ENCODE measurements at regions not wholly inside any gene's neighbourhood (a gene's known extent, or its start where the extent isn't known, plus 50 kb on each side); places are given as distances from the start of the nearest gene placed in this dataset.
"Not testable (repeated sequence)": the region's sequence is repeated elsewhere in the genome, so short reads cannot be mapped to it uniquely, and the experiment has no call there.

DNA sequence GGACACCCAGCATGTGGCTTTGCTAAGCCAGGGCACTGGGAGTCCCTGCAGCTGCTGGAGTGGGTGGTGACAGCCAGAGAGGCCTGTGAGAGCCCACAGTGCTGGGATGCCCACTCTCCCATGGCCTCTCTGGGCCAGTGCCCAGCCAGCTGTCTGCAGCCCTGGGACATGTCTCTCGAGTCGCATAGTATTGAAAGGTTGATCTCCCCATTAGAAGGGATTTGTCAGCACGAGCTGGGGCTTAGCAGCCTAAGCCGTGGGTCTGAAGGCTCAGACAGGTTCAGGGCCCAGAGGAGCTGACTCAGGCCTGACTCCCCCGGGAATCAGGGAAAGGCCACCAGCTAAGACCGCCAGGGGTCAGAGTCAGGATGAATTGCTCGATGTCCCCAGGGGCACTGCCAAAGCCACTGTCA is 53.5 kb downstream of the FOXD2 start:
- no peak for DNase-seq (ENCODE audit: extremely low read depth, low read depth, low spot score)

DNA sequence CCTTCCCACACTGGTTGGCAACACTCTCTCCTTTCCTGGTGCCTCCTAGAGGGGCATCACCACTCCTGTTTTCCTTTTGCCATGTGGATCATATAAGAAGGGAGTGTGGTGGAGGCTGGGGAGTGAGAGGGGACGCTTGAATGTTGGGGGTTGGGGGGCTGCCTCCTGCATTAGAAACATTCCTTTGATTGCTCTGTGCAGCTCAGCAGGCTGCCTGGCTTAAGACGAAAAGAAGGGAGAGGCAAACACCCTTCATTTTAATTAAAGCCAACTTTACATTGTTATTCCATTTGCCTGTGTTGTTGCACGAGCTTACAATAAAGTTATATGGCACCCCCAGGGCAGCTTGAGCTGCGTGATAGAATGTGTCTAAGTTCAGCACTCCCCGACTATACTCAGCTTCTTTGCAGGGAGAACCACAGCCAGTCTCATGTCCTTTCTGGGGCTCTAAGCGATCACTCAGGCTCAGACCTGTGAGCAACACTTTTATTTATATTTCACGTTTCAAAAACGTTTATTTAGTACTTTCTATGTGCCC is 57.4 kb downstream of the FOXD2 start:
- no peak for DNase-seq (ENCODE audit: extremely low read depth, low read depth, low spot score)

DNA sequence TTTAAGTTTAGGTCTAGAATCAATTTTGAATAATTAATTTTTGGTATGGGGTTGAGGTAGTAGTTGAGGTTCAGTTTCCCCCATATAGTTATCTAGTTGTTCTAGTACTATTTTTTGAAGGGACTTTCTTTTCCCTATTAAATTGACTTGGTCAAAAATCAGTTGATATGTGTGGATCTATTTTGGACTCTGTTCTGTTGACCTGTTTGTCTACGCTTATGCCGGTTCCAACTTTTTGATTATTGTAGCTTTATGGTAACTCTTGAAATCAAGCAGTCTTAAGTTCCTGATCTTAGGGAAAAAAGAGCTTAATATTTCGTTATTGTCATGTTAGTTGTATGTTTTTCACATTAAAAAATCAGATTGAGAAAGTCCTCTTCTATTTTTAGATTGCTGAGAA is 60.7 kb downstream of the FOXD2 start:
- no peak for DNase-seq (ENCODE audit: extremely low read depth, low read depth, low spot score)

DNA sequence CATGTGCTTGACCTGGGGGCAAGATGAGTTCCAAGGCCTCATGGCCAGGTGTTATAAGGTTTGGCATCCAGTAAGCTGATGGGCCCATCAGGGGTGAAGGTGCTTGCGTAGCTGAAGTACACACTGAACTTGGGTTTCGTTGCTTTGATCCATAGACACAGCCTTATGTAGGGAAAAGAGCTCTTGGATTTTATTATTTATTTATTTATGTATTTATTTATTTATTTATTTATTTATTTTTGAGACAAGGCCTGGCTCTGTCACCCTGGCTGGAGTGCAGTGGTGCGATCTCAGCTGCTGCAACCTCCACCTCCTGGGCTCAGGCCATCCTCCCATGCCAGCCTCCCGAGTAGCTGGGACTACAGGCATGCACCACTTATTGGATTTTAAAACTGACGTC is 63.2 kb downstream of the FOXD2 start:
- DNase-seq (ENCODE audit: extremely low read depth, low read depth, low spot score): no peak

DNA sequence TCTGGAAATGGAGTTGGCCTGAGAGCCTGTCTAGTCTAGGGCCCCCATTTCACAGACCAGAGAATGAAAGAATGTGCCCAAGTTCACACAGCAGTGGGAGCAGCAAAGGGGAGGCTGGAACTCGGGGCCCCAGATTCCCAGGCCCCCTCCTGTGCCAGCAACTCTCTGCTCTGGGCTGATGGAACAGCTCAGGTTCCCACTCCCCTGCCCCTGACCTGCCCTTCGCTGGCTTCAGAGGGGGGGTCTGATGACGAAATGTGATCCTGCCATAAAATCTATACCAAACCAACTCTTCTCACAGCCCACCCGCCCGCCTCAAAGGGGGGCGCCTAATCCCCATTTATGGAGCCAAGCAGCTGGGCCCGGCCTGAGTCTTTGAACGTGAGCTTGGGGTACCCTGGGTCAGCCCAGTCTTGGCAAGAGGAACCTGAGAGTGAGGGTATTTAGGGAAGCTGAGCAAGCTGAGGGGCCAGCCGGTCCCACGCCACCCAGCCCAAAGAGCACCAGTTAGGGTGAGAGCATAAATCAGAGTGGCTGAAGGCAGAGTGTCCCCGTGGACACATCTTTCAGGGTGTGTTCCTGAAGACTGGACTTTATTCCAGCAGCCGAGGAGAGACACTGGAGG is 65.0 kb downstream of the FOXD2 start:
- DNase-seq (ENCODE audit: extremely low read depth, low read depth, low spot score): no peak

DNA sequence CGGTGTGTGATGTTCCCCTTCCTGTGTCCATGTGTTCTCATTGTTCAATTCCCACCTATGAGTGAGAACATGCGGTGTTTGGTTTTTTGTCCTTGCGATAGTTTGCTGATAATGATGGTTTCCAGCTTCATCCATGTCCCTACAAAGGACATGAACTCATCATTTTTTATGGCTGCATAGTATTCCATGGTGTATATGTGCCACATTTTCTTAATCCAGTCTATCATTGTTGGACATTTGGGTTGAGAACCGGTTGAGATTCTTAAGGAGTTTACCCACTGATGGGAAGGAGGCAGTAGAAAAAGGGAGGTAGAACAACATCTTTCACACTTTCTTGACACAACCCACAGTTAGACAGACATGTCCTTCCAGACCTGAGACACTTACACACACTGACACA is 67.0 kb downstream of the FOXD2 start:
- DNase-seq (ENCODE audit: extremely low read depth, low read depth, low spot score): not testable (repeated sequence)

DNA sequence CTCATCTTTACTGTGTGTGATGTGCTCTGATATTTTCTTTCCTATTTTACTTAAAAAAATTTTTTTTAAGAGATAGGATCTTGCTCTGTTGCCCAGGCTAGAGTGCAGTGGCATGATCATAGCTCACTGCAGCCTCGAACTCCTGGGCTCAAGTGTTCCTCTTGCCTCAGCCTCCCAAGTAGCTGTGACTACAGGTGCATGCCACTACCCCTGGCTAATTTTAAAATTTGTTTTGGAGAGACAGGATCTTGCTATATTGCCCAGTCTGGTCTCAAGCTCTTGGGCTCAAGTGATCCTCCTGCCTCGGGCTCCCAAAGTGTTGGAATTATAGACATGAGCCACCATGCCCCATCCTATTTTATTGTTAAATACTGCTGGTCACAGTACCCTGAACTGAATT is 67.4 kb downstream of the FOXD2 start:
- no peak for DNase-seq (ENCODE audit: extremely low read depth, low read depth, low spot score)

DNA sequence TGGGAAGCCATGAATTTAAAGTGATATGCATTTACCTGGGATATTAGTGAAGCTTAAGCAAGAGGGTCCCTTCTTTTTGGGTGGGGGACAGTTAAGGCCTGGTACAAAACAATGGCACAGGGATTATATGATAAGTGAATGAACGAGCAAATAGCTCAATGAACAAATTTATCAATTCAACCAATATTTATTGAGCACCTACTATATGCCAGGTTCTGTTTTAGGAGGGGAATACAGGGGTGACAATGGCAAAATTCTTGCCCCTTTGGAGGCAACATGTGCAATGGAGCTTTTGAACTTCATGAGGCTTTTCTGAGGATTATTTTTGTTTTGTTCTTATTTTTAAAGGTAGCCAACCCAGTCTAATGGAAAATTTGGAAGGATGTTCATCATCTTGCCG is 68.2 kb downstream of the FOXD2 start:
- DNase-seq (ENCODE audit: extremely low read depth, low read depth, low spot score): no peak

DNA sequence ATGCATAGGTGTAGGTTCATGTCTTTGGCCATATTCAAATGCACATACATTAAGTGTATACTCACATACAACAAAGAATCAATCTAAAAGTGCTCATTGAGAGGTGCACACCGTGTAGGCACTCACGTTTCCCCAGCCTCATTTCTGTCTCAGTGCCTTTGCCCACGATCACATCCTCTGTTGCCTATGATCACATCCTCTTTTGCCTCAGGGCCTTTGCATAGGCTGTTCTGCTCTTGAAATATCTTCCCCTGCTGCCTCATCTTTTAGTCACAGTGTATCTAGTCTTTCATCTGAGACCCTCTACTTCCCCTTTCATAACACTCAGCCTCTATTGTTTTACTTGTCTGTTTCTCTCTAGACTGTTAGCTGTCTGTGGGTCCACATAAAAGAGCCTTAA is 69.3 kb downstream of the FOXD2 start:
- no peak for DNase-seq (ENCODE audit: extremely low read depth, low read depth, low spot score)

DNA sequence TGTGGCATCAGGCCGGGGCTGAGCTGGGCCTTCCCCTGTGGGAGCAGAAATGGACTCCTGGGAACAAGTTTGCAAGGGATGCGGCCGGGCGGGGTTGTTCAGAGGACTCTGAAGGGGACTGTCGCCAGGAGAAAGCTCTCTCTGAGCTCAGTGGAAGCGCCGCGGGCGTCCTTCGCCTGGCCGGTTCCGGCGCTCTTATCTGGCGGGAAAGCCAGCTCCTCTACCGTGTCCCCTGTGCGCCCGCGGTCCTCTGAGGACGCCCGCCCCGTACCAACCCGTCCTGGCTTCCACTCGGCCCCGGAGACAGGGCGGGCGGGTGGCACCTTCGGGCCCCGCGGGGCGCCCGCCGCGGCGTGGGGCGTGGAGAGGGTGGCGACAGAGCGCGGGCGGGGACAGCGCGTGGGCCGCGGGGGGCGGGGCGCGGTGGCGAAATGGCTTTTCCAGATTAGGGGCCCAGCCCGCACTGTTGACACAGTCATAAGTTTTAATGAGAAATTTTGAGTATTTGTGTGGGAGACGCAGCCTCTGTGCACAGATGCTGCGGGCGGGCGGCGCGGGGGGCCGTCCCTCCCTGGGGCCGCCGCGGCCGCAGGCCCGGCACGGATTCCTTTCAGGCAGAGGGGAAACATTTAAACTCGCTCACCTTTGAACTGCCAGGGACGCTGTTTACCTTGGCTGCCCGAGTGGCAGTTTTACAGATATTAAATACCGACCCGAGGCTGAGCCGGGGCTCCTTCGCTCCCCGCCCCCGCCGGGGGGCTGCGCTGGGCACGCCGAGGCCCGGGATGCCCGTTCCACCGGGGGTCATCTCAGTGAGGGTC is 70.2 kb downstream of the FOXD2 start:
- DNase-seq (ENCODE audit: extremely low read depth, low read depth, low spot score): no peak

DNA sequence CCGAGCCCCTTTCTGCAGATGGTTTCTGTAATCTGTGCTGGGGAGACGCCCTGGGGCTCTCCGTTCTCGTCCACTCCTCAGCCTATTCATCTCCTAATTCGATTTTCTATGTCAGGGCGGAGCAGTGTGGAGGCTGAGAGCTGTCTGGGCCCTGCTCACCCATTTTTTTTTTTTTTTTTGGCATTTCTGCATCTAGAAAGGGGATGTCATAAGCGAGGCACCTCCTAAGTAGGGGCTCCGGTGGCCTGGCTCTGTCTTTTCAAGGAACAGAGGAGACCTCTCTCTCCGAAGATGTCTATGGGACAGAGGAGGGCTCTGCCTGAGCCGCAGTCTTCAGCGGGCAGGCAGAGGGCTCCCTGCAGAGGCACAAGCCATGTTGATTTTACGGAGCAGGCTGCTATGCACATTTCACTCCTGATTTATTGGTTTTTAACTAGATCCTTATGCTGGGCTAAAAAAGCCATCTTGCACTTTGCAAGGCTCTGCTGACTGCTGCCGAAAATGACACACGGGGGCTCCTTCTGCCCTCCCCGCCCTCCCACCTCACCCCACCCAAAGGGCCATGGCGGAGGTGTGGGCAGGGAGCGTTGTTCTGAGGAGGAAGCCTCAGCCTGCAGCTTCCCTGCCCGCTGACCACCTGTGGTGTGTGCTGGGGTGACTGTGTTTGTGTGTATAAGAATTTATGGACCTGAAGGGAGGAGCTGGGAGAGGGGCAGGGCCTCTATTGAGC is 71.0 kb downstream of the FOXD2 start:
- no peak for DNase-seq (ENCODE audit: extremely low read depth, low read depth, low spot score)

DNA sequence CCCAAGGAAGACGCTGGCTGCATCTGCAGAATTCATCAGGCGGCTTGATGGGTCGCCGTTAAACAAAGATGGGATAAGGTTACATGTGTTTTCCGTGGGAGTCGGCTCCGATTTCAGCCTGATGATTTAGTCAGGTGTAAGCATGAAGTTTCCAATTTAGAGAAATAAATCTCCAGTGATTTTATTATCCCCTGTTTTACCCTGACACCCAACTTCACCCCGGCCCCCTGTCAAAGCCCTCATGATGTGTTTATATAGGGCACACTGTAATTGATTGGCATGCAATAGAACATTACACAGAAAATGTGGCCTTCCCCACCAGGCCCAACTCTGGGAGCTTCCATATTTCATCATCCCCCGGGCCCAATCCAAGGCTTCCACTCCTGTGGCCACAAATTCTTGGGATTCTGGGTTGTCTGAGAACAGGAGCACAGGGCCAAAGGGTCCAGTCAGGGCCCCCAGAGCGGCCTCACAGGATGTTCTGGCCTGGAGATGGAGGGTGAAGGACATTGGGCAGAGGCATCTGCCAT is 72.5 kb downstream of the FOXD2 start:
- DNase-seq (ENCODE audit: extremely low read depth, low read depth, low spot score): no peak

DNA sequence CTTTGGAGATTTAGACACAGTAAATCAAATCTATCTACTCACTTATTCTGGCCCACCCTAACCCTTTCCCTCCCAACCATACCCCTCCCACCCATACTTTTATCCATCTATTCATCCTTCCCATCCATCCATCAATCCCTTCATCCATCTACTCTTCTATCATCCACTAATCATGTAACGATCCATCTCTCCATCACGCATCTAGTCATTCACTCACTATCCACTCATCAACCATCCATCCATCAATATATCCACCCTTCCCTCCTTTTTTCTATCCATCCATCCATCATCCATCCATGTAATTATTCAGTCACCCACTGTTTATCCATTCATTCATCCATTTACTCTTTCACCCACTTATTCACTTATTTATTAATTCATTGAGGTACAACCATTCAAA is 74.0 kb downstream of the FOXD2 start:
- no peak for DNase-seq (ENCODE audit: extremely low read depth, low read depth, low spot score)

DNA sequence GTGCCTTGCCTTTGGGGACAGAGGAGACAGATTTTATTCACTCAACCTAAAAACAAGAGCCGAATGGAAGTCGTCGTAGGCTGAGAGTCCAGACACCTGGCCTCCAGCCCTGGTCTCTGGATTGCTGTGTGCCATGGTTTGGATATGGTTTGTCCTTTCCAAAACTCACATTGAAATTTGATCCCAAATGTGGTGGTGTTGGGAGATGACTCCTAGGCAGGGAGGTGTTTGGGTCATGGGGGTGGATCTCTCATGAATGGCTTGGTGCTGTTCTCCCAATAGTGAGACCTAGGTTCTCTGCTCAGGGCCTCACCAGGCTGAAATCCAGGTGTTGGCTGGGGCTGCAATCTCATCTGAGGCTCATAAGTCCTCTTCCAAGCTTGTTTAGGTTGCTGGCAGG is 75.5 kb downstream of the FOXD2 start:
- no peak for DNase-seq (ENCODE audit: extremely low read depth, low read depth, low spot score)

DNA sequence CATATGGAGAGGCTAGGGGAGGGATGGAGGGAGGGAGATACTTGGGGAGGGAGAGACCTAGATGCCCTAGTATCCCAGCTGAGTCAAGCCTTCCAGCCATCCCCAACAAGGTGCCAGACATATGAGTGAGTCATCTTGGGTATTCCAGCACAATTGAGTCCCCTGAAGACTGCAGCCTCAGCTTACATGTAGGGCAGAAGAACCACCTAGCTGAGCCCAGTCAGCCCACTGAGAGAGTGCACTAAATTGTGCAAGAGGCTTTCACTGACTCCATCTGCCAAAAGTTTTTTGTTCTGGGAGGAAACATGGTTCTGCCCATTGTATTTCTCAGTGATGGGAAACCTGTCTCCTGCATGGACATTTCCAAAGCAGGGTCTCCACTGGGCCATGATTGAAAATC is 76.4 kb downstream of the FOXD2 start:
- no peak for DNase-seq (ENCODE audit: extremely low read depth, low read depth, low spot score)

DNA sequence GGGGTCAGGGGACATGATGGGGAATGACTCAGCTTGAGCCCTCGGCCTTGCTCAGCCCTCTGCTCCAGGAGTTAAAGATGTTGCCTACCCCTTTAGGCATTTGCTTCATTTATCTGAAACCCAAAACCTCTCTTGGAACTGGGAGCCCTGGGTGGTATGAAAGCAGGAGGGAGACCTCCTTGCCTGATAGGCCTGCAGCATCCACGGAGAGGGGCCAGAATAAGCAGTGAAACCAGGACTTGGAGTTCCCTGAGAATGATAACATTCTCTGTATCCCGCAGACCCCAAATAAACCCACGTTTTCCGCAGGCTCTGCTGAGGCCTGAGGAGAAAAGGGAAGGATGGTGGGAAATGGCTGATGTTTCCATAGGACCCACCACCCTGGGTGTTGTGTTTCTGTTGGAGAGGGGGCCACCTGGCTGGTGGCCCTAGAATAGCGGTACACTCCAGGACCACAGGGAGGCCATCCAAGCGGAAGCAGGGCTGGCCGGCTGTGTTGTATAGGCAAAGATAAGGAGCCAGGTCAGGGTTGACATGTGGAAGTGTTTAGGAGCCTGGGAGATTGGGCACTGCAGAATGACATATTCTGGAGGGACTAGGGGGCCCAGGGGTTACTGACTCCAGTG is 77.4 kb downstream of the FOXD2 start:
- no peak for DNase-seq (ENCODE audit: extremely low read depth, low read depth, low spot score)

DNA sequence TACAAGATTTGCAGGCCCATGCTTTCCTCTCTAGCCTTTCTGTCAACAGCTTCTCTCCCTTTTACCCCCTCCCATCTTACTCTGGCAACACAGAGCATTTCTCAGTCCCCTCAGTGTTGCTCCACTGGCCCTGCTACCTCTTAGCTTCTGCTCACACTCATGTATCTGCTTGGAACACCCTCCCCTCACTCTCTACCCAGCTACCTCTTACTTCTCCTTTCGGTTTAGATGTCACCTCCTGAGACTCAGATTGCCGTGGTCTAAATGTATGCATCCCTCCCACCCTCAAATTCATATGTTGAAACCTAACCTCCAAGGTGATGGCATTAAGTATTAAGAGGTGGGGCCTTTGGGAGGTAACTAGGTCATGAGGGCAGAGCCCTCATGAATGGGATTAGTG is 80.1 kb downstream of the FOXD2 start:
- no peak for DNase-seq (ENCODE audit: extremely low read depth, low read depth, low spot score)

DNA sequence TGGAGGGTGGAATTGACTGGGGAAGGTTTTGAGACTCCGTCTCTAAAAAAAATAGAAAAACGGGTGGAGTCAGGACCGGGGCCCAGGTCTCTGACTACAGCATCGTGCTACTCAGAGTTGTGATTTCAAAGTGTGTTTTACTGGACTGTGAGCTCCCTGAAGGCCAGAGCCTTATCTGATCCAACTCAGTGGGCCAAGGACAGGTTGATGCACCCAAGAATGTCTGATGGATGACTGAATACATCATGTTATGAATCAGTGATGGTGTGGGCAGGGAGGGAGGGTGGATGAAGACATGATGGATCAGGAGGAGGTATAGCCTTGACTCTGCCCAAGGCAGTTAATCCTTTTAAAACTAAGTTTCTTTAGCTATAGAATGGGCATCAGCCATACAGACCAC is 81.6 kb downstream of the FOXD2 start:
- no peak for DNase-seq (ENCODE audit: extremely low read depth, low read depth, low spot score)

DNA sequence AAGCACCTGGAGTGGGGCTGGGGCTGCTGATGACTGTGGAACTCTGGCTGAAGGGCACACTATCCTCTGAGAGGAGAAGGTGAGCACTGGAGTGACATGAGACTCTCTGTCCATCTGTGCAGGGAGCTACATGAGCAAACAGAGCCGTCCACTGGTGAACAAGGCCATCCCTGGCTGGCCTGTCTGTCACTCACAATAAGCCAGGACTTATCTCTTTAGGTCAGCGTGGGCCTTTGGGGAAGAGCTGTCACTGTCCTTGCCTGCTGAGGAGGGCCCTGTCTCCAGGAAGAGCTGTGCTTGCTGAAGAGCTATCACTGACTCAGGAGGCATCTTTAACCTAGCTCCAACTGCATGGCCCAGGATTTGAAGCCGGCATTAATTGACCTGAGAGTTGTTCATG is 82.1 kb downstream of the FOXD2 start:
- DNase-seq (ENCODE audit: extremely low read depth, low read depth, low spot score): no peak

DNA sequence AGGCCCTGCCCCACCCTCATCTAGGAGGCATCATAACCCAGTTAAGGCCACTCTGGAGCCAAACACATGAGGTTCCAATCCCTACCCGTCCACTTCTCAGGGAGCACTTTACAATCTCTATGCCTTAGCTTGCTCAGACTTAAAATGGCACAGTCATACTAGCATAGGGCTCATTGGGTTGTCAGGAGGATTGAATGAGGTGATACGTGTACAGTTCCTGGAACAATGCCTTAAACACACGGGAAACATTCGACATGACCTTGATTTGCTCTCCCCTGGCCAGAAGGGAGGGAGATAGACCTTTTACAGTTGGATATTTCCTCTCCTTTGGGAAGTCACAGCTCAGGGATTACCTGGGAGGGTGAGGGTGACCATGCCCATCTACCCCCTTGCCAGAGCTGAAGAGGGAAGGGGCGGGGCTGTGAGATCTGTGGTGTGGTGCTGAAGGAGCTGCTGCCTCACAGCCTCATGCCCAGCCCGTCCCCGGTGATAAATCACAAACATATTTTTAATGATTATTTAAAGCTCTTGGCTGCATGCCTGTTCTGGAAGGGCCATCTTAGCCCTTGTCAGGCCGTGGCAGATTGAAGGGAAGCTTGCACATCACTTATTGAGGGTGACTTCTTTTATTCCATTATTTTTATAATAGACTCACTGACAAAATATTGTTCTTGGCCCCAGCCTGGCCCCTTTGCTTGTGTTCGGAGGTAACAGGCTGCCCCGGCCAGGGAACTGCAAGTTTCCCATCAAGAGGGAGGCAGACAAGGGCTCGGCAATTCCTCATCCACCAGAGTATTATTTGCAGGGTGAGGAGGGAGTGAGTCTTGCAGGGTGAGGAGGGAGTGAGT is 83.4 kb downstream of the FOXD2 start:
- DNase-seq (ENCODE audit: extremely low read depth, low read depth, low spot score): no peak
